Coronary artery (tissue), 2 donors: ENCODE measurements at regions not wholly inside any gene's neighbourhood (a gene's known extent, or its start where the extent isn't known, plus 50 kb on each side); places are given as distances from the start of the nearest gene placed in this dataset.
"Not testable (repeated sequence)": the region's sequence is repeated elsewhere in the genome, so short reads cannot be mapped to it uniquely, and the experiment has no call there.

ENCODE experiments used
- DNase-seq: peaks from one replicate; pipeline ENCODE4 v3.0.0-alpha.2; 2017; ENCODE audit warnings: low spot score
- H3K27ac ChIP-seq, 2 donors: fragments of 200-600 bp; sonication (generic); one replicate each; pipeline ENCODE4 v1.5.1; 2016 to 2019
- H3K4me3 ChIP-seq: fragments of 200-600 bp; sonication (generic); 2 replicates; pipeline ENCODE4 v1.5.1; 2016; ENCODE audit warnings: mild to moderate bottlenecking, moderate library complexity
- CTCF ChIP-seq: fragments of 200-600 bp; sonication (generic); IDR thresholded peaks from one replicate; pipeline ENCODE4 v1.5.1; 2019; ENCODE audit warnings: antibody characterized with exemption

- H3K27ac ChIP-seq = no peak overlapping the region
- no peak overlapping the region for H3K4me3 ChIP-seq
- no peak for DNase-seq
- no peak for TF ChIP-seq CTCF
Measured at GRCh38 chr12:112611908-112612307, 179.6 kb upstream of the RPH3A start.

- no peak for DNase-seq
- Histone ChIP-seq H3K4me3 (no peak overlapping the region), H3K27ac (no peak overlapping the region)
- no peak for TF ChIP-seq CTCF
Measured at GRCh38 chr12:112615196-112615595, 176.4 kb upstream of the RPH3A start.

- H3K27ac ChIP-seq = no peak overlapping the region
- H3K4me3 ChIP-seq = no peak overlapping the region
- DNase-seq = no peak
- no peak for TF ChIP-seq CTCF
Measured at GRCh38 chr12:112616469-112617152, 174.9 kb upstream of the RPH3A start.

GRCh38 chr12:112617153-112617505, 174.4 kb upstream of the RPH3A start:
- no peak for DNase-seq
- H3K4me3 ChIP-seq = no peak overlapping the region
- no peak overlapping the region for H3K27ac ChIP-seq
- TF ChIP-seq CTCF = no peak

GRCh38 chr12:112627851-112628250, 163.7 kb upstream of the RPH3A start:
- Histone ChIP-seq H3K27ac (no peak overlapping the region), H3K4me3 (no peak overlapping the region)
- TF ChIP-seq CTCF = no peak
- no peak for DNase-seq

DNA sequence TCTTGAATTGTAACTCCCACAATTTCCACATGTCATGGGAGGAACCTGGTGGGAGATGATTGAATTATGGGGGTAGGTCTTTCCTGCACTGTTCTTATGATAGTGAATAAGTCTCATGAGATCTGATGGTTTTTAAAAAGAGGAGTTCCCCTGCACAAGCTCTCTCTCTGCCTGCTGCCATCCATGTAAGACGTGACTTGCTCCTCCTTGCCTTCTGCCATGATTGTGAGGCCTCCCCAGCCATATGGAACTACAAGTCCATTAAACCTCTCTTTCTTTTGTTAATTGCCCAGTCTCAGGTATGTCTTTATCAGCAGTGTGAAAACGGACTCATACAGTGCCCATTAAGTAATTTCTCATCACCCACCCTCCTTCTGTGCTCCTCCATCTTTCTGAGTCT, 159.6 kb upstream of the RPH3A start:
- H3K4me3 ChIP-seq, DNase-seq: not testable (repeated sequence)

GRCh38 chr12:112635036-112635435, 156.5 kb upstream of the RPH3A start:
- Histone ChIP-seq H3K27ac (no peak overlapping the region), H3K4me3 (no peak overlapping the region)
- DNase-seq = no peak
- TF ChIP-seq CTCF = no peak

More for the DNA sequence above, 159.6 kb upstream of the RPH3A start:
- not testable (repeated sequence) for H3K27ac ChIP-seq
